ENCODE measurements at regions not wholly inside any gene's neighbourhood (a gene's known extent, or its start where the extent isn't known, plus 50 kb on each side); places are given as distances from the start of the nearest gene placed in this dataset.

- TF ChIP-seq CTCF (IDR thresholded peaks at IDR 0.05; ENCODE audit: insufficient read depth, low read depth, low read length) (no peak), EZH2 (IDR thresholded peaks at IDR 0.05; ENCODE audit: insufficient read depth, low read length) (no peak)
These were observed 669.9 kb downstream of the OTOL1 start for GRCh38 chr3:162166543-162166942.
